IMR-90 (cell line): ENCODE measurements at regions not wholly inside any gene's neighbourhood (a gene's known extent, or its start where the extent isn't known, plus 50 kb on each side); places are given as distances from the start of the nearest gene placed in this dataset.

ENCODE experiments used
- ATAC-seq: fragments of 200-7000 bp; cut with Tn5 transposase; 2 replicates; pipeline ENCODE4 v1.9.1; 2020; ENCODE audit warnings: low read depth, mild to moderate bottlenecking, moderate library complexity
- BruUV-seq: library from RNA; stranded (reverse); fragments of 400-500 nt; replicated peaks from 2 replicates; lab custom pipeline; 2021; lab: Mats Ljungman, UMichigan
- CTCF ChIA-PET: fragments of 300-600 bp; formaldehyde crosslinking; extraction: SDS; loops from one replicate; lab custom pipeline; 2021; ENCODE audit warnings: antibody characterized with exemption; lab: Yijun Ruan, JAX
- POLR2A ChIA-PET: fragments of 300-600 bp; sonication (Branson Sonifier 250); formaldehyde crosslinking; loops from one replicate; lab custom pipeline; 2022; ENCODE audit warnings: antibody characterized with exemption; ENCODE audit not compliant: unreplicated experiment; lab: Charles Lee
- DNase-seq: peaks from one replicate; pipeline ENCODE4 v3.0.0; 2013
- H2AFZ ChIP-seq: replicated peaks from 2 replicates; pipeline ENCODE3; 2013; ENCODE audit warnings: low read length, mild to moderate bottlenecking; ENCODE audit not compliant: poor library complexity
- H2AK5ac ChIP-seq: 2 replicates; pipeline ENCODE4 v1.6.1; 2013; ENCODE audit warnings: low read depth, low read length, inconsistent platforms
- H2AK9ac ChIP-seq: replicated peaks from 2 replicates; pipeline ENCODE3; 2013; ENCODE audit warnings: mild to moderate bottlenecking, low read depth, low read length, moderate library complexity; ENCODE audit not compliant: poor library complexity
- H2BK120ac ChIP-seq: 2 replicates; pipeline ENCODE4 v1.6.1; 2013; ENCODE audit warnings: low read depth, low read length, inconsistent platforms
- H2BK15ac ChIP-seq: 3 replicates; pipeline ENCODE4 v1.6.1; 2013; ENCODE audit warnings: low read depth, low read length, inconsistent platforms
- H2BK20ac ChIP-seq: 2 replicates; pipeline ENCODE4 v1.6.1; 2013; ENCODE audit warnings: low read depth, mild to moderate bottlenecking, inconsistent platforms, low read length, moderate library complexity
- H2BK5ac ChIP-seq: 2 replicates; pipeline ENCODE4 v1.6.1; 2013; ENCODE audit warnings: mild to moderate bottlenecking, low read depth, low read length, inconsistent platforms; ENCODE audit not compliant: poor library complexity, severe bottlenecking
- H3K14ac ChIP-seq: replicated peaks from 2 replicates; pipeline ENCODE4 v1.6.1; 2013; ENCODE audit warnings: low read depth, low read length, inconsistent platforms
- H3K18ac ChIP-seq: 2 replicates; pipeline ENCODE4 v1.6.1; 2013; ENCODE audit warnings: low read depth, low read length, control low read depth
- H3K23ac ChIP-seq: 2 replicates; pipeline ENCODE4 v1.6.1; 2013; ENCODE audit warnings: low read depth, low read length, inconsistent platforms
- H3K27ac ChIP-seq: 2 replicates; pipeline ENCODE4 v1.5.1; 2013; ENCODE audit warnings: mild to moderate bottlenecking, control low read depth, low read length; ENCODE audit not compliant: insufficient read depth
- H3K27me3 ChIP-seq: 2 replicates; pipeline ENCODE4 v1.6.1; 2013; ENCODE audit warnings: low read length; ENCODE audit not compliant: control insufficient read depth, insufficient read depth
- H3K36me3 ChIP-seq: 2 replicates; pipeline ENCODE4 v1.6.1; 2013; ENCODE audit warnings: low read length, mixed read lengths; ENCODE audit not compliant: control insufficient read depth, insufficient read depth
- H3K4ac ChIP-seq: 2 replicates; pipeline ENCODE4 v1.6.1; 2013; ENCODE audit warnings: low read depth, low read length, inconsistent platforms
- H3K4me1 ChIP-seq: 2 replicates; pipeline ENCODE4 v1.6.1; 2013; ENCODE audit warnings: low read length, mixed read lengths; ENCODE audit not compliant: control insufficient read depth, insufficient read depth
- H3K4me2 ChIP-seq: 2 replicates; pipeline ENCODE4 v1.6.1; 2013; ENCODE audit warnings: low read depth, mild to moderate bottlenecking, control low read depth, low read length, moderate library complexity
- H3K4me3 ChIP-seq: 2 replicates; pipeline ENCODE4 v1.5.1; 2013; ENCODE audit warnings: low read depth, mild to moderate bottlenecking, control low read depth, low read length, moderate library complexity; ENCODE audit not compliant: insufficient read depth
- H3K56ac ChIP-seq: 2 replicates; pipeline ENCODE4 v1.6.1; 2013; ENCODE audit warnings: low read length, inconsistent platforms; ENCODE audit not compliant: insufficient read depth; ENCODE audit errors: extremely low read depth
- H3K79me1 ChIP-seq, 2 experiments: 2 replicates each; pipeline ENCODE4 v1.6.1; 2013; ENCODE audit warnings: low read length in 2 of 2, inconsistent platforms in 1 of 2, low read depth in 1 of 2
- H3K9ac ChIP-seq: 2 replicates; pipeline ENCODE4 v1.6.1; 2013; ENCODE audit warnings: low read depth, low read length, control low read depth
- H3K9me1 ChIP-seq: 2 replicates; pipeline ENCODE4 v1.6.1; 2013; ENCODE audit warnings: low read length, inconsistent platforms; ENCODE audit not compliant: insufficient read depth
- H3K9me3 ChIP-seq: 2 replicates; pipeline ENCODE4 v1.6.1; 2013; ENCODE audit warnings: low read length; ENCODE audit not compliant: control insufficient read depth, insufficient read depth
- H4K20me1 ChIP-seq: 2 replicates; pipeline ENCODE4 v1.6.1; 2013; ENCODE audit warnings: low read length, inconsistent platforms; ENCODE audit not compliant: insufficient read depth
- H4K5ac ChIP-seq: 2 replicates; pipeline ENCODE4 v1.6.1; 2013; ENCODE audit warnings: mild to moderate bottlenecking, low read depth, low read length, control low read depth
- H4K8ac ChIP-seq, 2 experiments: 2 replicates each; pipeline ENCODE4 v1.6.1; 2013; ENCODE audit warnings: low read depth in 2 of 2, low read length in 2 of 2, control low read depth in 1 of 2, inconsistent platforms in 1 of 2
- H4K91ac ChIP-seq: 2 replicates; pipeline ENCODE4 v1.6.1; 2013; ENCODE audit warnings: low read depth, low read length, inconsistent platforms; ENCODE audit not compliant: insufficient read depth
- BHLHE40 ChIP-seq: fragments of 150-350 bp; IDR thresholded peaks from 2 replicates; pipeline ENCODE4 v1.6.1; 2016; ENCODE audit warnings: mild to moderate bottlenecking, low read depth, low read length
- CEBPB ChIP-seq: IDR thresholded peaks from 2 replicates; pipeline ENCODE4 v1.6.1; 2012; ENCODE audit warnings: low read depth, low read length, improper control_type of control experiment
- CTCF ChIP-seq: conservative IDR thresholded peaks from 2 replicates; pipeline ENCODE4 v1.5.1; 2012; ENCODE audit warnings: mild to moderate bottlenecking, low read depth, low read length, improper control_type of control experiment
- NFE2L2 ChIP-seq: fragments of 150-350 bp; IDR thresholded peaks from 2 replicates; pipeline ENCODE4 v1.6.1; 2016; ENCODE audit warnings: low read depth, mild to moderate bottlenecking, low read length
- SMC3 ChIP-seq: fragments of 150-350 bp; IDR thresholded peaks from 2 replicates; pipeline ENCODE4 v1.6.1; 2016; ENCODE audit warnings: low read depth, mild to moderate bottlenecking, antibody characterized with exemption, low read length, moderate library complexity
- USF2 ChIP-seq: fragments of 150-350 bp; IDR thresholded peaks from 2 replicates; pipeline ENCODE4 v1.6.1; 2017; ENCODE audit warnings: mild to moderate bottlenecking, antibody characterized with exemption, low read length, low read depth
- dilution Hi-C: fragments of 300-500 bp; cut with HindIII; formaldehyde crosslinking; loops from one replicate; pipeline ENCODE4 v1.14.3; 2018; ENCODE audit warnings: low sequenced_read_pairs; ENCODE audit not compliant: unreplicated experiment
- in situ Hi-C: fragments of 300-500 bp; cut with MboI; formaldehyde crosslinking; loops from 3 replicates; pipeline ENCODE4 v1.14.3; 2019; ENCODE audit warnings: low sequenced_read_pairs, inconsistent platforms, mixed read lengths
- intact Hi-C: fragments of 100-400 bp; cut with micrococcal nuclease; formaldehyde crosslinking; loops from 2 replicates; pipeline ENCODE4 v1.10.0; 2022

- Histone ChIP-seq H4K91ac (no peak overlapping the region), H3K9me1 (no peaks in the 10 kb centered on the region)
Observed at GRCh38 chr3:99520513-99520912, 117.9 kb upstream of the COL8A1 start.

More at GRCh38 chr3:99520513-99520912, 117.9 kb upstream of the COL8A1 start:
- no peak overlapping the region for H2AFZ ChIP-seq
- H2BK5ac ChIP-seq = no peak overlapping the region
- H3K14ac ChIP-seq = no peak overlapping the region
- dilution Hi-C loops (no loop called here), in situ Hi-C loops (no loop called here), intact Hi-C loops (no loop called here)
- TF ChIP-seq CEBPB = no peak
- no peak for TF ChIP-seq NFE2L2
- no peak for TF ChIP-seq SMC3
- TF ChIP-seq USF2 = no peak
- no peak for TF ChIP-seq BHLHE40
- TF ChIP-seq CTCF = no peak
- ATAC-seq (no peak), DNase-seq (no peak)
- H3K23ac ChIP-seq = no peak overlapping the region
- H2BK15ac ChIP-seq = no peak overlapping the region
- H3K36me3 ChIP-seq = no peaks in the 10 kb centered on the region; the same call in 1 of the 2 replicates
- POLR2A ChIA-PET = no interaction called here
- H3K18ac ChIP-seq = no peak overlapping the region
- no peak overlapping the region for H3K27ac ChIP-seq
- H2BK20ac ChIP-seq = no peak overlapping the region
- CTCF ChIA-PET = no interaction called here
- H3K56ac ChIP-seq = no peak overlapping the region
- H3K4me2 ChIP-seq = no peak overlapping the region
- H3K4me3 ChIP-seq = no peak overlapping the region
- H3K9me3 ChIP-seq = no peaks in the 10 kb centered on the region
- no peaks in the 10 kb centered on the region for H4K20me1 ChIP-seq
- H3K9ac ChIP-seq = no peak overlapping the region
- no peak overlapping the region for H4K5ac ChIP-seq
- no peak overlapping the region for H2AK9ac ChIP-seq
- H3K27me3 ChIP-seq = no peaks in the 10 kb centered on the region
- H3K4me1 ChIP-seq = peaks cover 4% of the 10 kb centered on the region; the same call in 1 of the 2 replicates
- BruUV-seq = no TSS peak
- H2AK5ac ChIP-seq = no peak overlapping the region
- no peak overlapping the region for H3K4ac ChIP-seq
- H4K8ac ChIP-seq = no peak overlapping the region
- H2BK120ac ChIP-seq = no peak overlapping the region
- no peaks in the 10 kb centered on the region for H3K79me1 ChIP-seq
